A673 (cell line): ENCODE measurements at regions not wholly inside any gene's neighbourhood (a gene's known extent, or its start where the extent isn't known, plus 50 kb on each side); places are given as distances from the start of the nearest gene placed in this dataset.

ENCODE experiments used
- EZH2 ChIP-seq: fragments of 200-600 bp; sonication (generic); IDR thresholded peaks from 2 replicates; pipeline ENCODE4 v1.6.1; 2017; ENCODE audit warnings: borderline replicate concordance, low read depth, mild to moderate bottlenecking, mixed read lengths, antibody characterized with exemption, low read length; ENCODE audit not compliant: poor library complexity, severe bottlenecking
- TF ChIP-seq, protein P1 (sequence below): fragments of 300-800, 200-600 bp; sonication (generic); conservative IDR thresholded peaks from 2 replicates; pipeline ENCODE4 v1.5.1; 2017; ENCODE audit warnings: low read depth, mild to moderate bottlenecking, antibody characterized with exemption, low read length, moderate library complexity, mixed read lengths

DNA sequence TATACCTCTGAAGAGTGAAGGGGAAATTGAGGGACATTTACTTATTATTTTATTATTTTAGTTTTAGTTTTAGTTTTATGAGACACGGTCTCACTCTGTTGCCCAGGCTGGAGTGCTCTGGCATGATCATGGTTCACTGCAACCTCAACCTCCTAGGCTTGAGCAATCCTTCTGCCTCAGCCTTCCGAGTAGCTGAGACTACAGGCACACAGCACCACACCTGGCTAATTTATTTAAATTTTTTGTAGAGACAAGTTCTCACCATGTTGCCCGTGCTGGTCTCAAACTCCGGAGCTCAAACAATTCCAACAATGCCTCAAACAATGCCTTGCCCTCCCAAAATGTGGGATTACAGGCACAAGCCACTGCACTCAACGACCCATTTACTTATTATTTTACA lies 68.4 kb upstream of the BMP2K start:
- TF ChIP-seq, protein P1, sequence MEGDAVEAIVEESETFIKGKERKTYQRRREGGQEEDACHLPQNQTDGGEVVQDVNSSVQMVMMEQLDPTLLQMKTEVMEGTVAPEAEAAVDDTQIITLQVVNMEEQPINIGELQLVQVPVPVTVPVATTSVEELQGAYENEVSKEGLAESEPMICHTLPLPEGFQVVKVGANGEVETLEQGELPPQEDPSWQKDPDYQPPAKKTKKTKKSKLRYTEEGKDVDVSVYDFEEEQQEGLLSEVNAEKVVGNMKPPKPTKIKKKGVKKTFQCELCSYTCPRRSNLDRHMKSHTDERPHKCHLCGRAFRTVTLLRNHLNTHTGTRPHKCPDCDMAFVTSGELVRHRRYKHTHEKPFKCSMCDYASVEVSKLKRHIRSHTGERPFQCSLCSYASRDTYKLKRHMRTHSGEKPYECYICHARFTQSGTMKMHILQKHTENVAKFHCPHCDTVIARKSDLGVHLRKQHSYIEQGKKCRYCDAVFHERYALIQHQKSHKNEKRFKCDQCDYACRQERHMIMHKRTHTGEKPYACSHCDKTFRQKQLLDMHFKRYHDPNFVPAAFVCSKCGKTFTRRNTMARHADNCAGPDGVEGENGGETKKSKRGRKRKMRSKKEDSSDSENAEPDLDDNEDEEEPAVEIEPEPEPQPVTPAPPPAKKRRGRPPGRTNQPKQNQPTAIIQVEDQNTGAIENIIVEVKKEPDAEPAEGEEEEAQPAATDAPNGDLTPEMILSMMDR: no peak
- TF ChIP-seq EZH2: no peak
